Activated CD8-positive, alpha-beta memory T cell treated with anti-CD3 and anti-CD28 coated beads, Interleukin-2, amount 10 ng/mL, durations not matched to agents 7 days and 5 days (primary cell): ENCODE measurements at regions not wholly inside any gene's neighbourhood (a gene's known extent, or its start where the extent isn't known, plus 50 kb on each side); places are given as distances from the start of the nearest gene placed in this dataset.

Experiments
- ATAC-seq: fragments of 150-1000 bp; cut with Tn5 transposase; one replicate; pipeline ENCODE4 v1.10.0; 2021; ENCODE audit warnings: moderate library complexity
- CTCF ChIA-PET: fragments of 350-600 bp; sonication (Branson Sonifier 250); formaldehyde crosslinking; loops from one replicate; lab custom pipeline; 2021; ENCODE audit warnings: antibody characterized with exemption; lab: Charles Lee
- DNase-seq: peaks from one replicate; pipeline ENCODE4 v3.0.0-alpha.2; 2020
- H3K27ac Mint-ChIP-seq: one replicate; pipeline ENCODE4 v1.8.0; 2021; ENCODE audit warnings: mild to moderate bottlenecking, mixed read lengths
- H3K27me3 Mint-ChIP-seq: one replicate; pipeline ENCODE4 v1.8.0; 2021; ENCODE audit warnings: mixed read lengths
- H3K36me3 Mint-ChIP-seq: one replicate; pipeline ENCODE4 v1.8.0; 2021; ENCODE audit warnings: mild to moderate bottlenecking, mixed read lengths
- H3K4me1 Mint-ChIP-seq: one replicate; pipeline ENCODE4 v1.8.0; 2021; ENCODE audit warnings: mixed read lengths
- H3K4me3 Mint-ChIP-seq: one replicate; pipeline ENCODE4 v1.8.0; 2021; ENCODE audit warnings: mild to moderate bottlenecking, moderate library complexity, mixed read lengths
- H3K9me3 Mint-ChIP-seq: one replicate; pipeline ENCODE4 v1.8.0; 2022; ENCODE audit warnings: low read depth, mixed read lengths

- DNase-seq (no peak), ATAC-seq (no peak)
- Mint-ChIP-seq H3K4me3 (no peak overlapping the region), H3K36me3 (no peaks in the 10 kb centered on the region), H3K27ac (no peak overlapping the region), H3K27me3 (no peaks in the 10 kb centered on the region), H3K4me1 (no peaks in the 10 kb centered on the region), H3K9me3 (peaks cover 11% of the 10 kb centered on the region)
- CTCF ChIA-PET: no interaction called here
These were observed 1773.8 kb downstream of the PCDH9 start for GRCh38 chr13:65456150-65456912.

- no peak overlapping the region for H3K4me3 Mint-ChIP-seq
- no peaks in the 10 kb centered on the region for H3K27me3 Mint-ChIP-seq
- H3K36me3 Mint-ChIP-seq: no peaks in the 10 kb centered on the region
- no peaks in the 10 kb centered on the region for H3K4me1 Mint-ChIP-seq
- no peak overlapping the region for H3K27ac Mint-ChIP-seq
- CTCF ChIA-PET: no interaction called here
- ATAC-seq (no peak), DNase-seq (no peak)
- H3K9me3 Mint-ChIP-seq: peaks cover 8% of the 10 kb centered on the region
These were observed 1775.7 kb downstream of the PCDH9 start for GRCh38 chr13:65454403-65454802.

DNA sequence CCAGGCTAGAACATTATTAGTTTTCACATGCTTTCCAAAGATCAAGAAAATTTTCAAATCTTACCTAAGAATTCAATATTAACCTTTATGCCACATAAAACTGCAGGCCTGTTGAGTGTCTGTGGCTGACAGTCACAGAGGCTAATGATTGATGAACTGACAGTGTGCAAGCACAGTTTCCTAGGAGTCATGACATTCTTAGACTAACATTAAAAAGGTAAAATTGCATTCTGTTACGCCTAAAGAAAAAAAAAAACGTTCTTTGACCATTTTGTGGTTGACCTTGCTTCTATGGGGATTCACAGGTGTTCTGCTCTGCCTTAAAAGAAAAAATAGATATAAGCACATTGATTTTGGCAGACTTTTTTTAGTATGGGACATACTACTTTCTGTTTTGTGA is 1776.2 kb downstream of the PCDH9 start:
- ATAC-seq (no peak), DNase-seq (no peak)
- Mint-ChIP-seq H3K36me3 (no peaks in the 10 kb centered on the region), H3K4me3 (no peak overlapping the region), H3K9me3 (peaks cover 8% of the 10 kb centered on the region), H3K4me1 (no peaks in the 10 kb centered on the region), H3K27me3 (no peaks in the 10 kb centered on the region), H3K27ac (no peak overlapping the region)
- CTCF ChIA-PET: no interaction called here

DNA sequence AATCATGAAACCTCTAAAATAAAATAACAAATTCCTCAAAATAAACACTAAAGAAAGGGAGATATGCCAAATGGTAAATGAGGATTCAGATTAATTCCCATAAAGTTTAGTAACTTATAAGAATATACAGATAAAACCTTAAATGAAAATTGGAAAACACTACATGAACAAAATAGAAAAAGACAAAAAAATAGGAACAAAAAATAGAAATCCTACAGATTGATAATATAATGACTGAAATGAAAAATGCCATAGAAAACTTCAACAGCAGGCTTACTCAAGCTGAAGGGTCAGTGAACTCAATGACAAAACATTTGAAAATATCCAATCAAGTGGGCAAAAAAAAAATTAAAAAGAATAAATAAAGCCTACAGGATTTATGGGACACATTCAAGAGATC is 1784.8 kb downstream of the PCDH9 start:
- H3K9me3 Mint-ChIP-seq: peaks cover 15% of the 10 kb centered on the region

DNA sequence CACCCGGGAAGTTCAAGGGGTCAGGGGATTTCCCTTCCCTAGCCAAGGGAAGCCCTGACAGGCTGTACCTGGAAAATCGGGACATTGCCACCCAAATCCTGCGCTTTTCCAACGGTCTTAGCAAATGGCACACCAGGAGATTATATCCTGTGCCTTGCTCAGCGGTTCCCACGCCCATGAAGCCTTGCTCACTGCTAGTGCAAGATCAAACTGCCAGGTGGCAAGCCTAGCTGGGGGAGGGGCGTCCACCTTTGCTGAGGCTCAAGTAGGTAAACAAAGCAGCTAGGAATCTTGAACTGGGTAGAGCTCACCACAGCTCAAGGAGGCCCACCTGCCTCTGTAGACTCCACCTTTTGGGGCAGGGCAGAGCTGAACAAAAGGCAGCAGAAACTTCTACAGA is 1794.5 kb downstream of the PCDH9 start:
- peaks cover 10% of the 10 kb centered on the region for H3K9me3 Mint-ChIP-seq
- DNase-seq (no peak), ATAC-seq (no peak)
- no peak overlapping the region for H3K27ac Mint-ChIP-seq
- H3K4me1 Mint-ChIP-seq: no peaks in the 10 kb centered on the region
- H3K27me3 Mint-ChIP-seq: no peaks in the 10 kb centered on the region
- no peak overlapping the region for H3K4me3 Mint-ChIP-seq
- CTCF ChIA-PET: no interaction called here
- no peaks in the 10 kb centered on the region for H3K36me3 Mint-ChIP-seq

More for the DNA sequence above, 1784.8 kb downstream of the PCDH9 start:
- no peaks in the 10 kb centered on the region for H3K36me3 Mint-ChIP-seq
- no peak overlapping the region for H3K4me3 Mint-ChIP-seq
- CTCF ChIA-PET: no interaction called here
- no peaks in the 10 kb centered on the region for H3K4me1 Mint-ChIP-seq
- ATAC-seq (no peak), DNase-seq (no peak)
- no peak overlapping the region for H3K27ac Mint-ChIP-seq
- H3K27me3 Mint-ChIP-seq: no peaks in the 10 kb centered on the region

GRCh38 chr13:65417953-65418352 is 1812.2 kb downstream of the PCDH9 start:
- DNase-seq (no peak), ATAC-seq (no peak)
- no peaks in the 10 kb centered on the region for H3K36me3 Mint-ChIP-seq
- no peaks in the 10 kb centered on the region for H3K27me3 Mint-ChIP-seq
- no peak overlapping the region for H3K27ac Mint-ChIP-seq
- peaks cover 13% of the 10 kb centered on the region for H3K9me3 Mint-ChIP-seq
- CTCF ChIA-PET: no interaction called here
- no peak overlapping the region for H3K4me3 Mint-ChIP-seq
- no peaks in the 10 kb centered on the region for H3K4me1 Mint-ChIP-seq

- no peak for ATAC-seq
- CTCF ChIA-PET: no interaction called here
- Mint-ChIP-seq H3K27me3 (no peaks in the 10 kb centered on the region), H3K27ac (no peak overlapping the region), H3K9me3 (peaks cover 11% of the 10 kb centered on the region), H3K4me1 (no peaks in the 10 kb centered on the region), H3K36me3 (no peaks in the 10 kb centered on the region), H3K4me3 (no peak overlapping the region)
- no peak for DNase-seq
These were observed 1813.4 kb downstream of the PCDH9 start for GRCh38 chr13:65416784-65417183.

GRCh38 chr13:65414187-65414586 is 1815.9 kb downstream of the PCDH9 start:
- Mint-ChIP-seq H3K9me3 (peaks cover 4% of the 10 kb centered on the region), H3K27me3 (no peaks in the 10 kb centered on the region), H3K4me3 (no peak overlapping the region), H3K4me1 (no peaks in the 10 kb centered on the region), H3K27ac (no peak overlapping the region), H3K36me3 (no peaks in the 10 kb centered on the region)
- ATAC-seq: no peak
- CTCF ChIA-PET: no interaction called here
- no peak for DNase-seq

- Mint-ChIP-seq H3K27ac (no peak overlapping the region), H3K36me3 (no peaks in the 10 kb centered on the region), H3K27me3 (no peaks in the 10 kb centered on the region), H3K4me1 (no peaks in the 10 kb centered on the region), H3K4me3 (no peak overlapping the region), H3K9me3 (no peaks in the 10 kb centered on the region)
- CTCF ChIA-PET: no interaction called here
- no peak for DNase-seq
- no peak for ATAC-seq
These were observed 1818.6 kb downstream of the PCDH9 start for GRCh38 chr13:65411521-65411920.

- H3K4me1 Mint-ChIP-seq: no peaks in the 10 kb centered on the region
- no peak overlapping the region for H3K4me3 Mint-ChIP-seq
- no peaks in the 10 kb centered on the region for H3K27me3 Mint-ChIP-seq
- H3K9me3 Mint-ChIP-seq: no peaks in the 10 kb centered on the region
- no peak for DNase-seq
- H3K27ac Mint-ChIP-seq: no peak overlapping the region
- no peak for ATAC-seq
- H3K36me3 Mint-ChIP-seq: no peaks in the 10 kb centered on the region
- CTCF ChIA-PET: no interaction called here
These were observed 1819.3 kb downstream of the PCDH9 start for GRCh38 chr13:65410791-65411190.

- Mint-ChIP-seq H3K27ac (no peak overlapping the region), H3K9me3 (peaks cover 5% of the 10 kb centered on the region), H3K27me3 (no peaks in the 10 kb centered on the region), H3K4me1 (no peaks in the 10 kb centered on the region), H3K36me3 (no peaks in the 10 kb centered on the region), H3K4me3 (no peak overlapping the region)
- ATAC-seq (no peak), DNase-seq (no peak)
- CTCF ChIA-PET: no interaction called here
These were observed 1828.8 kb downstream of the PCDH9 start for GRCh38 chr13:65401315-65401714.

DNA sequence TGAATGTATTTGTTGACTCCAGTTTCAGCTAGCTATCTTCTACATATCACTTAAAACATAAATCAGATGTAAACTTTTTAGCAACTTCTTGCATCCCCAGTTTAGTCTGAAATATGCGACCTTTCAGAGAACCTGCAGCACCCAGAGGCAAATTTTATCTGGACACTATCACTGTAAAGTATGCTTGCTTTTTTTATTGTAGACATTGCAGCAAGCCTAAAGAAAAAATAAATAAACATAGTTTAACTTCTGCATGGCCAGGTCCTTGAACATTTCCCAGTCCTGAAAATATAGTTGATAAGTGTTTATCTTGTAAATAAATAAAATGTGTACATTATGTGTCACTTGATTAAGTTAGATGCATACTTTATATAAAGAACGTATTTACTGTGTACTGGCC is 1829.4 kb downstream of the PCDH9 start:
- DNase-seq (no peak), ATAC-seq (no peak)
- no peak overlapping the region for H3K4me3 Mint-ChIP-seq
- H3K9me3 Mint-ChIP-seq: peaks cover 5% of the 10 kb centered on the region
- CTCF ChIA-PET: no interaction called here
- H3K27ac Mint-ChIP-seq: no peak overlapping the region
- no peaks in the 10 kb centered on the region for H3K4me1 Mint-ChIP-seq
- H3K36me3 Mint-ChIP-seq: no peaks in the 10 kb centered on the region
- H3K27me3 Mint-ChIP-seq: no peaks in the 10 kb centered on the region

- no peak for ATAC-seq
- H3K27me3 Mint-ChIP-seq: no peaks in the 10 kb centered on the region
- CTCF ChIA-PET: no interaction called here
- no peak overlapping the region for H3K27ac Mint-ChIP-seq
- no peak overlapping the region for H3K4me3 Mint-ChIP-seq
- DNase-seq: no peak
- H3K36me3 Mint-ChIP-seq: no peaks in the 10 kb centered on the region
- H3K4me1 Mint-ChIP-seq: no peaks in the 10 kb centered on the region
- H3K9me3 Mint-ChIP-seq: peaks cover 14% of the 10 kb centered on the region
These were observed 1842.3 kb downstream of the PCDH9 start for GRCh38 chr13:65387743-65388347.

GRCh38 chr13:65378943-65379519 is 1851.1 kb downstream of the PCDH9 start:
- H3K4me1 Mint-ChIP-seq: no peaks in the 10 kb centered on the region
- ATAC-seq: no peak
- CTCF ChIA-PET: no interaction called here
- H3K36me3 Mint-ChIP-seq: no peaks in the 10 kb centered on the region
- H3K9me3 Mint-ChIP-seq: peaks cover 11% of the 10 kb centered on the region
- DNase-seq: no peak
- H3K27ac Mint-ChIP-seq: no peak overlapping the region
- H3K4me3 Mint-ChIP-seq: no peak overlapping the region
- H3K27me3 Mint-ChIP-seq: no peaks in the 10 kb centered on the region
